ENCODE measurements at regions not wholly inside any gene's neighbourhood (a gene's known extent, or its start where the extent isn't known, plus 50 kb on each side); places are given as distances from the start of the nearest gene placed in this dataset.
A peak's percentile ranks its signal among the peaks of the same experiment; 100 is the strongest.

DNA sequence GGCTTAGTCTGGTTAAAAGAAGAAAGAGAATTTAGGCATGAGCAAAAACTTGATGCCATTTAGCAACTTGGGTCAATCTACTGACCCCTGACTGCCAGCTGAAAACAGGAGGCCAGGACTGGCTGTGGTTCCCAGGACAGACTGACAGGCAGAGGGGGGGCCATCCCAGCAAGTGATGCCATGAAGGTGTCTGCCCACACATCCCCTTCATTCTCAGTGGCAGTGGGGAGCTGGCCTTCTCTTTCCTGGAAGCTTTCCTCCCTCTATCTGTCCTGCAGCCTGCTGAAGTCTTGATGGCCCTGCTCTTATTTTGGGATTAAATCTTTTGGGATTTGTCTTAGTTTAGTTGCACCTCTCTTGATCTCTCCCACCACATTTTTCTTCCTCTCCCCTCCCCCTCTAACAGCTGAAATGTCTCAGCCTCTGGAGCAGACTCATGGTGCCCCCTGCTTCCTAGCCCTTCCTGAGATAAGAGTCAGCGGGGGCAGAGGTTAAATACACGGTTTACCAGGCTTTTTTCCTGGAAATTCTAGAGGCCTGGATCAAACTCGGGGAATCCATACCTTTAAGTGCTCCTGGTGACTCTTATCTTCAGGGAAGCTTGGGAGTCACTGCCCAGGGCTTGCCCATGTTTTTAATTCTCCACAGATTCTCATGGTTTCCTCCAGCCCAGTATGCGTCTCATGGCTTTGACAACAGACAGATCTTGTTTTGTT lies 99.5 kb upstream of the TSPAN2 start:
- H3K4me3 ChIP-seq (replicated peaks; ENCODE audit: low read depth, low read length), result no peak overlapping the region
- no peak for DNase-seq (ENCODE audit: extremely low read depth, low read depth)
- TF ChIP-seq, protein P1, sequence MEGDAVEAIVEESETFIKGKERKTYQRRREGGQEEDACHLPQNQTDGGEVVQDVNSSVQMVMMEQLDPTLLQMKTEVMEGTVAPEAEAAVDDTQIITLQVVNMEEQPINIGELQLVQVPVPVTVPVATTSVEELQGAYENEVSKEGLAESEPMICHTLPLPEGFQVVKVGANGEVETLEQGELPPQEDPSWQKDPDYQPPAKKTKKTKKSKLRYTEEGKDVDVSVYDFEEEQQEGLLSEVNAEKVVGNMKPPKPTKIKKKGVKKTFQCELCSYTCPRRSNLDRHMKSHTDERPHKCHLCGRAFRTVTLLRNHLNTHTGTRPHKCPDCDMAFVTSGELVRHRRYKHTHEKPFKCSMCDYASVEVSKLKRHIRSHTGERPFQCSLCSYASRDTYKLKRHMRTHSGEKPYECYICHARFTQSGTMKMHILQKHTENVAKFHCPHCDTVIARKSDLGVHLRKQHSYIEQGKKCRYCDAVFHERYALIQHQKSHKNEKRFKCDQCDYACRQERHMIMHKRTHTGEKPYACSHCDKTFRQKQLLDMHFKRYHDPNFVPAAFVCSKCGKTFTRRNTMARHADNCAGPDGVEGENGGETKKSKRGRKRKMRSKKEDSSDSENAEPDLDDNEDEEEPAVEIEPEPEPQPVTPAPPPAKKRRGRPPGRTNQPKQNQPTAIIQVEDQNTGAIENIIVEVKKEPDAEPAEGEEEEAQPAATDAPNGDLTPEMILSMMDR (IDR thresholded peaks at IDR 0.05; ENCODE audit: low read depth, low read length, missing control alignments), result no peak

DNA sequence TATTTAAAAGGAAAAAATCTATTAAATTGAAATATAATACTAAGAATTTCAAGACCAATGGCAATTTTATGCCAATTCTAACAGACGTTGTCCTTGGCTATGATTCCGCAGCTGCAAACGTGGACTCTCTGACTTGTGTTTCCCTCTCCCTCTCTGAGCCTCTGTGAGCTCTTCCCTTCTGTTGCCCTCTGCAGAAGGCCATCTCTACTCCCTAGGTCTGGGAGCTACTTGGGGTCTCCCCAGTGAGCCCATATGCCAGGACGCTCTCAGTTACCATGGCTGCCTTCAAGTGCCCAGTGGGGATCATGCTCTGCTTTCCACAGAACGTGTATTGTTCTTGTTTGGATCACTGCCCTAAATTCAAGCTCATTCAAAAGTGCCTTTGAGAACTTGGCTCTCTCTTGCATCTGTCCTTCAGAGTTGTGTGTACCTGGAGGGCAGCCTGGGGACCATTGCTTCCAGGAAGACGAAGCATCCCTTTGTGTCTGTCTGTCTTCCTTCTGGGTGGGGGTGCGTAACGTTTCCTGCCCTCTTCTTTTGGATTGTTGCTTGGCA lies 97.5 kb upstream of the TSPAN2 start:
- TF ChIP-seq, protein P1 (IDR thresholded peaks at IDR 0.05; ENCODE audit: low read depth, low read length, missing control alignments), result no peak
- no peak for DNase-seq (ENCODE audit: extremely low read depth, low read depth)
- no peak overlapping the region for H3K4me3 ChIP-seq (replicated peaks; ENCODE audit: low read depth, low read length)

DNA sequence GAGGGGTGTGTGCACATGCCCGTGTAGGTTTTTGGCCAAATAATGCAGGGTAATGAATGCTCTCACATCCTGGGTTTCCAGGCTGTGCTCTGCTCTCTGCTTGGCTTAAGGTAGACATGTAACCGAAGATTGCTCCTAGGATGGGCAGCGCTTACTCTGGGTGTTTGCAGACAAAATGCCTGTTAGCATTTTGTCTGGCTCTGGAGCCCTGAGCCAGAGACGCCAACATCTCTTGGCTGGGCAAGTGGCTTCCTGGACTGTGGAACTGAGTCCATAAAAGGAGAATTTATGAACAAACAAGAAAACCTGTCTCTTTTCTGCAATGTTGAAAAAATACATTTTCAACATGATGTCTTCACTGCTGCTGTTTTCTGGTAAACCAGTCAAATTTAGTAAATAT lies 96.0 kb upstream of the TSPAN2 start:
- no peak for DNase-seq (ENCODE audit: extremely low read depth, low read depth)
- H3K4me3 ChIP-seq (replicated peaks; ENCODE audit: low read depth, low read length), result no peak overlapping the region
- TF ChIP-seq, protein P1 (IDR thresholded peaks at IDR 0.05; ENCODE audit: low read depth, low read length, missing control alignments), result no peak

DNA sequence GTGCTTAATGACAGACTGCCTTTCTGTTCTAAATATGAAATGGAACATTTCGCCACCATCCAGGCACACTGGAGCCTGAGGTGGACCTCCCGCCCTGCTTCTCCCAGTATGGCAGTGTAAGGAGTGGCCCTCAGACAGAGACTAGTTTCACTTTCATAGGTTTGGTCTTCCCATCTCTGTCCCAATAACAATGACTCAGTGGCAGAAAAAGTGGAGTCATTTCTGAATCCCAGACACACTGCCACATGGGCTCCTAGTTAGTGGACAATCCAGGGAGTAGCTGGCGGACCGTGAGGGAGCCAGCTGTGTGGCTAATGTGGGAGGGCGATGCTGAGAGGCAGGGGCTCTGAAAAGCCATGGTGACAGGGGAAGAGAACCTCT lies 95.6 kb upstream of the TSPAN2 start:
- no peak overlapping the region for H3K4me3 ChIP-seq (replicated peaks; ENCODE audit: low read depth, low read length)
- TF ChIP-seq, protein P1 (IDR thresholded peaks at IDR 0.05; ENCODE audit: low read depth, low read length, missing control alignments), result no peak
- no peak for DNase-seq (ENCODE audit: extremely low read depth, low read depth)

DNA sequence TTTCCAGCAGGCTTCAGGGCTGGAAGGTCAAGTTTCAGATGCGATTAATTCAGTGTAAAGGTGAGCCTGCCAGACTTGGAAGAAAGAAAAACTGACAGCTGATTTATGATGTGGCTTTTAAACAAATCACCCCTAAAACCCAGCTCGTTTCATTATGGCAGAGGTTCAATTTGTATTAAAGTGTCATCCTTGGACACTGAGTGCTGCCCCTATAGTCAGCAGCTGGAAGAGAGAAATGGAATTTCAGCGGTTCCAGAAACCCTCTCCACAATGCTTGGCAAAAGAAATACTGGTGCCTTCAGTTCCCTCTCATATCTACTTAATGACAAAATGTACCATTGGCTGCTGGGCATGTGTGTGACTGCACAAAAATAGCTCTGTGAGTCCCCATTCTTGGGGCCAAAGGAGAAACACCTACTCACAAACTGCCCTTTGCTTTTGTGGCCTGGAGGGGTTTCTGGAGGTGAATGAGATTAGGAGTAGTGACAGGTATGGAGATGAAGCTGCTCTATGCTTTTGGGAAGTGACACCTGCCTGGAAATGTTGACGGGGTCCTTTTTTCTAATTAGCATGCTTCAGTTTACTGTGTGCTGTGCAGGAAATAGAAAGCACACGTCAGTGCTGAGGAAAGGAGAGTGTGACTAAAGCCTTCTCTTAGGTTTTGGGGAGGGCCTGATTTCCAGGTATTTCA lies 95.1 kb upstream of the TSPAN2 start:
- TF ChIP-seq, protein P1 (IDR thresholded peaks at IDR 0.05; ENCODE audit: low read depth, low read length, missing control alignments), result peak; percentile 5
- peak; percentile 84 for DNase-seq (ENCODE audit: extremely low read depth, low read depth)

DNA sequence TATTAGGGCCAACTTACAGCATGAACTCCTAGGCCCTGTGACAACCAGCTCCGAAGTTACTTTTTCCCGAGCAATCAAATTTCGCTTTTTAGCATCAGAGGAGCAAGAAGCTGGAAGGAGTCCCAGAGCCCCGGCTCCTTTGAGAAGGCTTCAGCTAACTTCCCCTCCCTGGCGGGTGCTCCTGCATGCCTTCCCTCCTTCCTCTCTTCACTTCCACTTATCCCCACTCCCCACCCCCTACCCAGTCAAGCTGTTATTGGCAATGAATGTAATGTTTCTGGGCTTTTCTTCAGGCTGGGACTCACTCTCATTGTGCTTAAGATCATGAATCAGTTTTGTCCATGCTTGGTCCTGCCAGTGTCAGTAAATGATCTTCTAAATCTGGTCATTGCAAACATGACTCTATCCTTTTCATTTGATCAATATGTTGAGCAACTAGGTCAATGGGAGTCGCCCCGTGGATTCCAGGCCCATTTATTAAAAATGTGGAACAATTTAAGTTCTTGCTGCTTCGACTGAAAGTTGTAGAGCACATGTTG lies 94.5 kb upstream of the TSPAN2 start:
- DNase-seq (ENCODE audit: extremely low read depth, low read depth), result no peak
- no peak overlapping the region for H3K4me3 ChIP-seq (replicated peaks; ENCODE audit: low read depth, low read length)
- TF ChIP-seq, protein P1 (IDR thresholded peaks at IDR 0.05; ENCODE audit: low read depth, low read length, missing control alignments), result no peak

More for the DNA sequence above, 95.1 kb upstream of the TSPAN2 start:
- H3K4me3 ChIP-seq (replicated peaks; ENCODE audit: low read depth, low read length), result no peak overlapping the region

Measured in HFF-Myc (cell line).